Lower lobe of right lung (tissue), 2 donors: ENCODE measurements at regions not wholly inside any gene's neighbourhood (a gene's known extent, or its start where the extent isn't known, plus 50 kb on each side); places are given as distances from the start of the nearest gene placed in this dataset.

Experiments
- ATAC-seq, 2 donors: fragments of 200-7000 bp; cut with Tn5 transposase; one replicate each; pipeline ENCODE4 v1.9.1; 2020 to 2022; ENCODE audit warnings: mild to moderate bottlenecking in 2 of 2, moderate library complexity in 2 of 2
- DNase-seq: peaks from one replicate; pipeline ENCODE4 v3.0.0-alpha.2; 2020
- H3K27ac ChIP-seq: fragments of 200-600 bp; one replicate; pipeline ENCODE4 v1.8.0; 2022
- H3K27me3 ChIP-seq: fragments of 200-600 bp; one replicate; pipeline ENCODE4 v1.8.0; 2022; ENCODE audit warnings: low read depth
- H3K36me3 ChIP-seq: fragments of 200-600 bp; one replicate; pipeline ENCODE4 v1.8.0; 2022; ENCODE audit warnings: mild to moderate bottlenecking
- H3K4me1 ChIP-seq: fragments of 200-600 bp; one replicate; pipeline ENCODE4 v1.8.0; 2022
- H3K4me3 ChIP-seq: fragments of 200-600 bp; one replicate; pipeline ENCODE4 v1.8.0; 2022; ENCODE audit warnings: mild to moderate bottlenecking
- H3K9me3 ChIP-seq: fragments of 200-600 bp; one replicate; pipeline ENCODE4 v1.8.0; 2022
- CTCF ChIP-seq: fragments of 200-600 bp; IDR thresholded peaks from one replicate; pipeline ENCODE4 v1.8.0; 2022; ENCODE audit warnings: antibody characterized with exemption, mild to moderate bottlenecking
- intact Hi-C: fragments of 100-400 bp; cut with DNase I; formaldehyde crosslinking; loops from one replicate; pipeline ENCODE4 v1.11.0; 2022
- donor health status: DM: no; HTN: yes; CAD: no; lungs with severe emphysema.

- DNase-seq (peak; percentile 95), ATAC-seq (peak; percentile 95 to 98)
- Histone ChIP-seq H3K9me3 (no peaks in the 10 kb centered on the region), H3K4me1 (peaks cover 6% of the 10 kb centered on the region), H3K27me3 (no peaks in the 10 kb centered on the region), H3K4me3 (peak overlapping the region; percentile 68), H3K36me3 (no peaks in the 10 kb centered on the region), H3K27ac (peak overlapping the region; percentile 87)
- no peak for TF ChIP-seq CTCF
- intact Hi-C loops, result no loop called here
These were observed 53.7 kb upstream of the KDM4C start for GRCh38 chr9:6703898-6704639.

GRCh38 chr9:6702707-6703106 is 55.1 kb upstream of the KDM4C start:
- no peak for DNase-seq
- H3K27ac ChIP-seq, result no peak overlapping the region
- peaks cover 6% of the 10 kb centered on the region for H3K4me1 ChIP-seq
- ATAC-seq, result no peak
- intact Hi-C loops, result no loop called here
- TF ChIP-seq CTCF, result no peak
- H3K36me3 ChIP-seq, result no peaks in the 10 kb centered on the region
- no peaks in the 10 kb centered on the region for H3K27me3 ChIP-seq
- H3K4me3 ChIP-seq, result no peak overlapping the region
- no peaks in the 10 kb centered on the region for H3K9me3 ChIP-seq

GRCh38 chr9:6696178-6696577 is 50.6 kb upstream of the GLDC start:
- DNase-seq (no peak), ATAC-seq (no peak)
- intact Hi-C loops, result no loop called here
- no peaks in the 10 kb centered on the region for H3K9me3 ChIP-seq
- no peaks in the 10 kb centered on the region for H3K4me1 ChIP-seq
- no peak overlapping the region for H3K27ac ChIP-seq
- H3K27me3 ChIP-seq, result no peaks in the 10 kb centered on the region
- no peak overlapping the region for H3K4me3 ChIP-seq
- no peaks in the 10 kb centered on the region for H3K36me3 ChIP-seq
- TF ChIP-seq CTCF, result no peak

GRCh38 chr9:6695121-6695814 is 49.7 kb upstream of the GLDC start:
- intact Hi-C loops, result no loop called here
- DNase-seq, result no peak
- no peak for TF ChIP-seq CTCF

More at GRCh38 chr9:6695121-6695814, 49.7 kb upstream of the GLDC start:
- H3K4me1 ChIP-seq, result no peaks in the 10 kb centered on the region
- ATAC-seq, result no peak
- no peak overlapping the region for H3K27ac ChIP-seq
- H3K4me3 ChIP-seq, result no peak overlapping the region
- no peaks in the 10 kb centered on the region for H3K9me3 ChIP-seq
- H3K27me3 ChIP-seq, result no peaks in the 10 kb centered on the region
- no peaks in the 10 kb centered on the region for H3K36me3 ChIP-seq
